MM.1S (cell line): ENCODE measurements at regions not wholly inside any gene's neighbourhood (a gene's known extent, or its start where the extent isn't known, plus 50 kb on each side); places are given as distances from the start of the nearest gene placed in this dataset.

ENCODE experiments used
- EZH2 ChIP-seq: fragments of 300-600 bp; sonication (generic); optimal IDR thresholded peaks from 2 replicates; pipeline ENCODE3; 2017; ENCODE audit warnings: low read depth, mild to moderate bottlenecking, antibody characterized with exemption, low read length, mixed read lengths
- EZH2phosphoT487 ChIP-seq: fragments of 300-600 bp; sonication (generic); IDR thresholded peaks from 2 replicates; pipeline ENCODE4 v1.6.1; 2018; ENCODE audit warnings: antibody characterized with exemption, low read length
- TF ChIP-seq, protein P1 (sequence below): fragments of 300-600 bp; sonication (generic); IDR thresholded peaks from 2 replicates; pipeline ENCODE4 v1.5.1; 2016; ENCODE audit warnings: antibody characterized with exemption, low read length, mixed read lengths

DNA sequence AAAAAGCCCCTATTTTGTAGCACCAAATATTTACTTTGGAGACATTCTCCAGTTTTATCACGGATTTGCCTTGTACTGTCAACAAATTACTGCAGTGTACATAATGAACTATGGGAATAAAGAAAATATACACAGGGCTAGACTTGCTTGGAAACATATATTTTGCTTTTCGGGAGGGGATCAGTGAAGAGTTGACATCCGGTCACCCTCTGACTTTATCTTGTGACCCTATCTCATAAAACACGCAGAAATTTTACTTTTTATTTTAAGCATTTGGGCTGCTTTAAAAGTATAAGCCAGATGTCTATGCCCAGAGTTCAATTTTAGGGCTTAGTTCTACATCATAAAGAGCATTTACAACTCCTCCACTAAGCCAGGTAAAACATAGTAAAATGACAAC, 630.7 kb downstream of the TOX3 start:
- TF ChIP-seq EZH2 (no peak), EZH2phosphoT487 (no peak)
- TF ChIP-seq, protein P1, sequence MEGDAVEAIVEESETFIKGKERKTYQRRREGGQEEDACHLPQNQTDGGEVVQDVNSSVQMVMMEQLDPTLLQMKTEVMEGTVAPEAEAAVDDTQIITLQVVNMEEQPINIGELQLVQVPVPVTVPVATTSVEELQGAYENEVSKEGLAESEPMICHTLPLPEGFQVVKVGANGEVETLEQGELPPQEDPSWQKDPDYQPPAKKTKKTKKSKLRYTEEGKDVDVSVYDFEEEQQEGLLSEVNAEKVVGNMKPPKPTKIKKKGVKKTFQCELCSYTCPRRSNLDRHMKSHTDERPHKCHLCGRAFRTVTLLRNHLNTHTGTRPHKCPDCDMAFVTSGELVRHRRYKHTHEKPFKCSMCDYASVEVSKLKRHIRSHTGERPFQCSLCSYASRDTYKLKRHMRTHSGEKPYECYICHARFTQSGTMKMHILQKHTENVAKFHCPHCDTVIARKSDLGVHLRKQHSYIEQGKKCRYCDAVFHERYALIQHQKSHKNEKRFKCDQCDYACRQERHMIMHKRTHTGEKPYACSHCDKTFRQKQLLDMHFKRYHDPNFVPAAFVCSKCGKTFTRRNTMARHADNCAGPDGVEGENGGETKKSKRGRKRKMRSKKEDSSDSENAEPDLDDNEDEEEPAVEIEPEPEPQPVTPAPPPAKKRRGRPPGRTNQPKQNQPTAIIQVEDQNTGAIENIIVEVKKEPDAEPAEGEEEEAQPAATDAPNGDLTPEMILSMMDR = no peak
